Gastroesophageal sphincter (tissue), 4 donors: ENCODE measurements at regions not wholly inside any gene's neighbourhood (a gene's known extent, or its start where the extent isn't known, plus 50 kb on each side); places are given as distances from the start of the nearest gene placed in this dataset.

Experiments used
- ATAC-seq: fragments of 150-250 bp; one replicate; pipeline ENCODE4 v1.9.1; 2016; ENCODE audit warnings: mild to moderate bottlenecking, moderate library complexity
- H3K27ac ChIP-seq, 4 donors: fragments of 200-600 bp; sonication (generic) in 3 of 4; 1 replicate in 3 of 4; 2 replicates in 1 of 4; pipeline ENCODE4 v1.5.1; 2016 to 2019
- H3K27me3 ChIP-seq: fragments of 200-600 bp; sonication (generic); one replicate; pipeline ENCODE4 v1.5.1; 2019
- H3K36me3 ChIP-seq, 2 donors: fragments of 200-600 bp; sonication (generic); one replicate each; pipeline ENCODE4 v1.5.1; 2019; ENCODE audit warnings: control low read depth in 1 of 2
- H3K4me1 ChIP-seq, 3 donors: fragments of 200-600 bp; sonication (generic); 1 replicate in 2 of 3; 2 replicates in 1 of 3; pipeline ENCODE4 v1.5.1; 2016 to 2019; ENCODE audit warnings: control low read depth in 2 of 3
- H3K4me3 ChIP-seq, 2 donors: fragments of 200-600 bp; sonication (generic); one replicate each; pipeline ENCODE4 v1.5.1; 2019; ENCODE audit warnings: mild to moderate bottlenecking in 1 of 2, moderate library complexity in 1 of 2
- H3K9me3 ChIP-seq, 3 donors: fragments of 200-600 bp; sonication (generic); one replicate each; pipeline ENCODE4 v1.5.1; 2017 to 2019; ENCODE audit warnings: control low read depth in 2 of 3
- CTCF ChIP-seq, 4 experiments: fragments of 200-600 bp in 2 of 4; fragments of 450-650 bp in 2 of 4; sonication (generic) in 1 of 4; IDR thresholded peaks; one replicate each; pipeline ENCODE4 v1.5.1; 2017 to 2019; ENCODE audit warnings: antibody characterized with exemption in 4 of 4, mild to moderate bottlenecking in 2 of 4, moderate library complexity in 2 of 4
- EP300 ChIP-seq: sonication (generic); formaldehyde crosslinking; IDR thresholded peaks from one replicate; pipeline ENCODE4 v1.6.1; 2017; ENCODE audit warnings: antibody characterized with exemption, mild to moderate bottlenecking
- POLR2A ChIP-seq, 2 donors: fragments of 450-650 bp; IDR thresholded peaks; one replicate each; pipeline ENCODE4 v1.6.1; 2017; ENCODE audit warnings: antibody characterized with exemption in 2 of 2, mild to moderate bottlenecking in 2 of 2, moderate library complexity in 1 of 2
- POLR2AphosphoS5 ChIP-seq: sonication (generic); formaldehyde crosslinking; IDR thresholded peaks from one replicate; pipeline ENCODE4 v1.6.1; 2017; ENCODE audit warnings: antibody characterized with exemption
- WGBS, 2 donors: methylation state at CpG; one replicate each; pipeline ENCODE4 v1.1.5; 2018; ENCODE audit warnings: low coverage in 1 of 2; 5-methylcytosine and 5-hydroxymethylcytosine counted together

GRCh38 chr6:11323666-11324452 lies 91.4 kb upstream of the NEDD9 start:
- no peaks in the 10 kb centered on the region for H3K36me3 ChIP-seq
- peak; percentile 16 for ATAC-seq
- 83 to 89% methylated on average over 9 of the region's 16 CpGs for WGBS, 2 donors
- H3K4me1 ChIP-seq = peaks cover 0 to 4% (median 0%) of the 10 kb centered on the region in 3 donors
- TF ChIP-seq CTCF (IDR thresholded peaks at IDR 0.05) (no peak), POLR2AphosphoS5 (no peak), EP300 (no peak), POLR2A (IDR thresholded peaks at IDR 0.05) (no peak)
- H3K27me3 ChIP-seq = no peaks in the 10 kb centered on the region
- H3K9me3 ChIP-seq = no peaks in the 10 kb centered on the region
- H3K4me3 ChIP-seq = no peak overlapping the region
- no peak overlapping the region for H3K27ac ChIP-seq

GRCh38 chr6:11322252-11322885 lies 89.9 kb upstream of the NEDD9 start:
- no peak for ATAC-seq
- Histone ChIP-seq H3K9me3 (no peaks in the 10 kb centered on the region), H3K27me3 (no peaks in the 10 kb centered on the region), H3K4me1 (peaks cover 0 to 17% (median 5%) of the 10 kb centered on the region in 3 donors), H3K27ac (no peak overlapping the region), H3K36me3 (no peaks in the 10 kb centered on the region), H3K4me3 (no peak overlapping the region)
- WGBS, 2 donors = 83 to 86% methylated on average over 4 to 8 of the region's 8 CpGs
- TF ChIP-seq POLR2A (IDR thresholded peaks at IDR 0.05) = no peak
- no peak for TF ChIP-seq CTCF (IDR thresholded peaks at IDR 0.05)
- no peak for TF ChIP-seq EP300
- no peak for TF ChIP-seq POLR2AphosphoS5

GRCh38 chr6:11320914-11321597 lies 88.6 kb upstream of the NEDD9 start:
- Histone ChIP-seq H3K4me3 (no peak overlapping the region), H3K27ac (no peak overlapping the region), H3K9me3 (no peaks in the 10 kb centered on the region), H3K27me3 (no peaks in the 10 kb centered on the region), H3K4me1 (peaks cover 0 to 17% (median 5%) of the 10 kb centered on the region in 3 donors), H3K36me3 (no peaks in the 10 kb centered on the region)
- 58 to 70% methylated on average over 9 of the region's 9 CpGs for WGBS, 2 donors
- ATAC-seq = no peak
- TF ChIP-seq POLR2AphosphoS5 = no peak

- peaks cover 0 to 17% (median 5%) of the 10 kb centered on the region in 3 donors for H3K4me1 ChIP-seq
- no peak overlapping the region for H3K4me3 ChIP-seq
- H3K27me3 ChIP-seq = no peaks in the 10 kb centered on the region
- ATAC-seq = no peak
- TF ChIP-seq CTCF (IDR thresholded peaks at IDR 0.05) (no peak), POLR2AphosphoS5 (no peak), POLR2A (IDR thresholded peaks at IDR 0.05) (no peak), EP300 (no peak)
- peak overlapping the region in 2 of 4 donors; percentile 17 to 73 for H3K27ac ChIP-seq
- H3K36me3 ChIP-seq = no peaks in the 10 kb centered on the region
- no peaks in the 10 kb centered on the region for H3K9me3 ChIP-seq
- 55 to 72% methylated on average over 8 to 9 of the region's 9 CpGs for WGBS, 2 donors
Observed at GRCh38 chr6:11318835-11319813, 86.7 kb upstream of the NEDD9 start.
